GM23338 (cell line): ENCODE measurements at regions not wholly inside any gene's neighbourhood (a gene's known extent, or its start where the extent isn't known, plus 50 kb on each side); places are given as distances from the start of the nearest gene placed in this dataset.
A peak's percentile ranks its signal among the peaks of the same experiment; 100 is the strongest.

Source experiments
- ATAC-seq: fragments of 200-7000 bp; cut with Tn5 transposase; 3 replicates; pipeline ENCODE4 v1.9.1; 2020
- DNase-seq: peaks from one replicate; pipeline ENCODE4 v3.0.0-alpha.2; 2015; ENCODE audit warnings: low spot score
- H2AFZ ChIP-seq: fragments of 200-600 bp; sonication (generic); 2 replicates; pipeline ENCODE4 v1.8.0; 2016; ENCODE audit warnings: antibody characterized with exemption, mild to moderate bottlenecking, moderate library complexity
- H3F3A ChIP-seq: fragments of 200-600 bp; sonication (generic); replicated peaks from 2 replicates; pipeline ENCODE4 v1.8.0; 2017; ENCODE audit warnings: antibody characterized with exemption, mixed run types, low read depth
- H3K27ac ChIP-seq: fragments of 200-600 bp; sonication (generic); 2 replicates; pipeline ENCODE4 v1.6.1; 2016; ENCODE audit warnings: low read depth
- H3K27me3 ChIP-seq: fragments of 200-600 bp; sonication (generic); 2 replicates; pipeline ENCODE4 v1.8.0; 2016; ENCODE audit warnings: mild to moderate bottlenecking, mixed run types, moderate library complexity; ENCODE audit not compliant: insufficient read depth
- H3K36me3 ChIP-seq: fragments of 200-600 bp; sonication (generic); 2 replicates; pipeline ENCODE4 v1.8.0; 2016; ENCODE audit warnings: mild to moderate bottlenecking; ENCODE audit not compliant: insufficient read depth
- H3K4me1 ChIP-seq: fragments of 200-600 bp; sonication (generic); 2 replicates; pipeline ENCODE4 v1.8.0; 2016; ENCODE audit warnings: mild to moderate bottlenecking, moderate library complexity; ENCODE audit not compliant: insufficient read depth
- H3K4me2 ChIP-seq: fragments of 200-600 bp; sonication (generic); 2 replicates; pipeline ENCODE4 v1.7.1; 2017; ENCODE audit warnings: mixed run types
- H3K4me3 ChIP-seq: fragments of 200-600 bp; sonication (generic); 2 replicates; pipeline ENCODE4 v1.6.1; 2016; ENCODE audit warnings: mixed run types
- H3K79me2 ChIP-seq: fragments of 200-600 bp; sonication (generic); replicated peaks from 2 replicates; pipeline ENCODE4 v1.8.0; 2017; ENCODE audit warnings: mild to moderate bottlenecking; ENCODE audit not compliant: insufficient read depth
- H3K9me2 ChIP-seq: fragments of 200-600 bp; sonication (generic); 2 replicates; pipeline ENCODE4 v1.8.0; 2017; ENCODE audit not compliant: insufficient read depth
- H4K20me1 ChIP-seq: fragments of 200-600 bp; sonication (generic); replicated peaks from 2 replicates; pipeline ENCODE4 v1.8.0; 2017; ENCODE audit warnings: mild to moderate bottlenecking; ENCODE audit not compliant: insufficient read depth
- H3K27ac Mint-ChIP-seq: 2 replicates; pipeline ENCODE4 v1.8.0; 2020; ENCODE audit warnings: inconsistent platforms, mild to moderate bottlenecking, moderate library complexity, mixed read lengths
- H3K27me3 Mint-ChIP-seq: 3 replicates; pipeline ENCODE4 v1.8.0; 2022; ENCODE audit warnings: low read depth, mild to moderate bottlenecking, moderate library complexity, mixed read lengths, inconsistent platforms; ENCODE audit not compliant: insufficient read depth, poor library complexity
- H3K36me3 Mint-ChIP-seq: 3 replicates; pipeline ENCODE4 v1.8.0; 2021; ENCODE audit warnings: low read depth, mild to moderate bottlenecking, inconsistent platforms, moderate library complexity, mixed read lengths
- H3K4me1 Mint-ChIP-seq: 3 replicates; pipeline ENCODE4 v1.8.0; 2020; ENCODE audit warnings: mild to moderate bottlenecking, inconsistent platforms, mixed read lengths
- H3K4me3 Mint-ChIP-seq: 3 replicates; pipeline ENCODE4 v1.8.0; 2021; ENCODE audit warnings: moderate library complexity, mild to moderate bottlenecking, inconsistent platforms, mixed read lengths
- H3K9me3 Mint-ChIP-seq: 3 replicates; pipeline ENCODE4 v1.8.0; 2020; ENCODE audit warnings: moderate library complexity, mild to moderate bottlenecking, inconsistent platforms, mixed read lengths
- EZH2phosphoT487 ChIP-seq: fragments of 200-600 bp; sonication (generic); IDR thresholded peaks from one replicate; pipeline ENCODE4 v1.8.1; 2018; ENCODE audit warnings: antibody characterized with exemption; ENCODE audit not compliant: unreplicated experiment
- JUNB ChIP-seq: IDR thresholded peaks from one replicate; pipeline ENCODE4 v1.6.1; 2016; ENCODE audit warnings: antibody characterized with exemption; ENCODE audit not compliant: unreplicated experiment
- NANOG ChIP-seq: IDR thresholded peaks from 2 replicates; pipeline ENCODE4 v1.6.1; 2016; ENCODE audit warnings: antibody characterized with exemption, borderline replicate concordance
- STAT1 ChIP-seq: IDR thresholded peaks from one replicate; pipeline ENCODE4 v1.6.1; 2016; ENCODE audit warnings: antibody characterized with exemption; ENCODE audit not compliant: unreplicated experiment
- ZNF114 ChIP-seq: fragments of 250-450 bp; sonication (Bioruptor Pico); IDR thresholded peaks from 2 replicates; pipeline ENCODE4 v1.5.0; 2020; ENCODE audit warnings: mild to moderate bottlenecking, moderate library complexity
- ZNF462 ChIP-seq: fragments of 250-450 bp; sonication (Bioruptor Pico); IDR thresholded peaks from 2 replicates; pipeline ENCODE4 v1.5.0; 2020; ENCODE audit warnings: mild to moderate bottlenecking, moderate library complexity

- TF ChIP-seq ZNF462 (CRISPR knock-in tag), result no peak
- TF ChIP-seq STAT1, result no peak
Measured at GRCh38 chr3:152192936-152193672, 75.6 kb upstream of the MBNL1 start (continued).

- Histone ChIP-seq H4K20me1 (no peaks in the 10 kb centered on the region), H3K9me2 (no peaks in the 10 kb centered on the region), H2AFZ (peak overlapping the region; percentile 19; the same call in 1 of the 2 replicates), H3F3A (no peaks in the 10 kb centered on the region), H3K27me3 (no peaks in the 10 kb centered on the region), H3K4me2 (no peak overlapping the region), H3K4me1 (no peaks in the 10 kb centered on the region), H3K27ac (no peak overlapping the region), H3K36me3 (no peaks in the 10 kb centered on the region), H3K79me2 (no peaks in the 10 kb centered on the region), H3K4me3 (no peak overlapping the region)
- H3K4me1 Mint-ChIP-seq, result no peaks in the 10 kb centered on the region
- no peaks in the 10 kb centered on the region for H3K36me3 Mint-ChIP-seq
- DNase-seq (no peak), ATAC-seq (no peak)
- H3K27me3 Mint-ChIP-seq, result no peaks in the 10 kb centered on the region
- no peak overlapping the region for H3K4me3 Mint-ChIP-seq
- no peaks in the 10 kb centered on the region for H3K9me3 Mint-ChIP-seq
- H3K27ac Mint-ChIP-seq, result no peak overlapping the region; the same call in 1 of the 2 replicates
- TF ChIP-seq EZH2phosphoT487 (no peak), ZNF114 (CRISPR knock-in tag) (no peak), ZNF462 (CRISPR knock-in tag) (no peak), JUNB (no peak), NANOG (no peak)
Measured at GRCh38 chr3:152193673-152194267, 75.0 kb upstream of the MBNL1 start.
